AG10803 (cell line): ENCODE measurements at regions not wholly inside any gene's neighbourhood (a gene's known extent, or its start where the extent isn't known, plus 50 kb on each side); places are given as distances from the start of the nearest gene placed in this dataset.
"Not testable (repeated sequence)": the region's sequence is repeated elsewhere in the genome, so short reads cannot be mapped to it uniquely, and the experiment has no call there.

Experiments used
- DNase-seq: peaks from one replicate; pipeline ENCODE4 v3.0.0; 2010; ENCODE audit warnings: low read depth
- H3K4me3 ChIP-seq: 2 replicates; pipeline ENCODE4 v1.5.1; 2011; ENCODE audit warnings: mild to moderate bottlenecking, low read length, control low read depth
- TF ChIP-seq, protein P1 (sequence below): conservative IDR thresholded peaks from 2 replicates; pipeline ENCODE4 v1.5.1; 2011; ENCODE audit warnings: mild to moderate bottlenecking, low read length, control low read depth, inconsistent platforms

DNA sequence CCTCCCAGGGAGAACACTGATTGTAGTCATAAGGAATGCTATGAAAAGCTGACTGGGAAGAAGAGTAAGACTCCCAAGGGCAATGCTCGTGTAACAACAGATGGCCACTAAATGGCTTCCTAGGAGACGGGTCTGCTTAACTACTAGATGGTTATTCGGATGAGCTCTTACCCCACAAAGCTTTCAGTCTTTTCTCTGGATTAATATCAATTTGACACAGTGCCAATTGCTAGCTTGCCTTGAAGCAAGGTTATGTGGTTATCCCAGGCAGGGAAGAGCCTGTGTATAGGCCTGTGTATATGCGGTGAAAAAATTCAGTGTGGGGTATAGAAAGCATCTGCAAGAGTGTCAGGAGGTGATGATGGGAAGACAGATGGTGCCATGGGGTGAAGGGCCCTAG lies 86.4 kb upstream of the NOX3 start:
- TF ChIP-seq, protein P1, sequence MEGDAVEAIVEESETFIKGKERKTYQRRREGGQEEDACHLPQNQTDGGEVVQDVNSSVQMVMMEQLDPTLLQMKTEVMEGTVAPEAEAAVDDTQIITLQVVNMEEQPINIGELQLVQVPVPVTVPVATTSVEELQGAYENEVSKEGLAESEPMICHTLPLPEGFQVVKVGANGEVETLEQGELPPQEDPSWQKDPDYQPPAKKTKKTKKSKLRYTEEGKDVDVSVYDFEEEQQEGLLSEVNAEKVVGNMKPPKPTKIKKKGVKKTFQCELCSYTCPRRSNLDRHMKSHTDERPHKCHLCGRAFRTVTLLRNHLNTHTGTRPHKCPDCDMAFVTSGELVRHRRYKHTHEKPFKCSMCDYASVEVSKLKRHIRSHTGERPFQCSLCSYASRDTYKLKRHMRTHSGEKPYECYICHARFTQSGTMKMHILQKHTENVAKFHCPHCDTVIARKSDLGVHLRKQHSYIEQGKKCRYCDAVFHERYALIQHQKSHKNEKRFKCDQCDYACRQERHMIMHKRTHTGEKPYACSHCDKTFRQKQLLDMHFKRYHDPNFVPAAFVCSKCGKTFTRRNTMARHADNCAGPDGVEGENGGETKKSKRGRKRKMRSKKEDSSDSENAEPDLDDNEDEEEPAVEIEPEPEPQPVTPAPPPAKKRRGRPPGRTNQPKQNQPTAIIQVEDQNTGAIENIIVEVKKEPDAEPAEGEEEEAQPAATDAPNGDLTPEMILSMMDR, result no peak
- no peak overlapping the region for H3K4me3 ChIP-seq
- no peak for DNase-seq

DNA sequence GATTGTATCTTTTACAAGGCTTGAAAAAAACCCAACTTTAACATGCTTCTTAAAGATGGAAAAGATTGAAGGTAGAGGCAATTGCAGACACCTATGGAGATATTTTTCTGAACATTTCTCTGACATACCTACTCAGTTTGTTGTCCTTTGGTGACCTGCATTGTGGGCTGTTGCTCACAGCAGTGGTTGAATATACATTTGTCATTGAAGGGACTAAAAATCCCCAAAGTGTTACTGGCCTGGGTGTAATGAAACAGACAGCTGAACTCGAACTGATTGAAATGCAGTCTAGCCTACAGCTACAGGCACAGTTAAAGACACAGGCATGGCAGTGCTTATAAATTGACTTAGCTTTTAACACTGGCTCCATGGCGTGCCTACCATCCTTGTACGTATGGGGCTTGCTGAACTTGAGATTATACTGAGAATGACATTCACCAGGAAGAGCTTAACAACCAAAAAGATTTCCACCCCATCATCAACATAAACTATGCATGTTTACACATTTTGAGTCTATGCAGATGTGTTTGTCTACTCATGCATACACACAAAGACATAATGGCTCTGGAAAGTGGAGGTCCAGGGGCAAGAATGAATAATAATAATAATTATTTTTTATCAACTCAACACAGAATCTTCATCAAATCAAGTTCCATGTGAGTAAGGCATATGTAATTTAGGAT lies 83.2 kb upstream of the NOX3 start:
- DNase-seq, result no peak
- TF ChIP-seq, protein P1, result no peak
- no peak overlapping the region for H3K4me3 ChIP-seq

DNA sequence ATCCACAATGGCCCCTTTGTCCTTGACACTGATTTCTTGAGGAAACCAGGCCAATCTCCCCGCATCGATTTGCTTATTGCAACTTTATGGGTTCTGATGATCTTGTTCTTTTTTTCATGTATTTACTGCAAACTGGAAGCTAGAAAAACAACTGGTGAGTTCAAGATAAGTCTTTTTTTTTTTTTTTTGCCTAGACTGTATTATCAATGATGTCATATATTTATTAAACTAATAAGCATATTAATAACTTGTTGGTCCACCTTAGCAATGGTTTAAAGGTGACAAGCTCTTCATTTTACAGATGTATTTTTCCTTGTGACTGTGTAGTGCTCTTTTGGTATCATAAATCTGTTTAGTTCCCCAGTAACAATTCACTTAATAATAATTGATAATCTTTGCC lies 79.0 kb upstream of the NOX3 start:
- TF ChIP-seq, protein P1, result no peak
- no peak for DNase-seq
- no peak overlapping the region for H3K4me3 ChIP-seq

DNA sequence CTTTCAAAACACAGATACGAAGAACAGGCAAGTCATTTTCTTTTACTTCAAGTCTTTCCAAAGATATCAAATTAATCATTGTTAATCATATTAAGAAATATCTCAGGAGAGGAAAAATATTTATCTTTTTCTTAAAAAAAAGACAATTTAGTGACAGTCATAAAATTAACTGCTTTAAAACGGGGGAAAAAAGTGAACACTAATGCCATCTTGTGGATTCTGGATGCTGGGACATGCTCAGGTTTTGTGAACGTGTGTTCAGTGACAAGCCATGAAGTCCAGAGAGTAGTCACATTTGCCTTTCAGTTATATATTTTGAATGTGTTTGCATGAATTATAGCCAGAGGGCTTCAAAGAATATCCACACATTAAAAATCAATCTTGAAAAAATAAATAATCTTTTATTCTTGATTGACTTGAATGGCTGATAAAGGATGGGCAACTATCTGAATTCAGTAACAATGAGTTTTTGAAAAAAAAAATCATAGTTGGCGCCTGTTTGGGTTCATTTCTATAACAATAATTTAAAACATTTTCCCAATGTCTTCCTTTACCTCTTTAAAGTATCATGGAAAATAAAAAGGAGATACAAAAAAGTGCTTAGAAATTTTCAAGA lies 74.7 kb upstream of the NOX3 start:
- peak; percentile 50 for DNase-seq
- TF ChIP-seq, protein P1, result peak; percentile 90
- H3K4me3 ChIP-seq, result no peak overlapping the region

DNA sequence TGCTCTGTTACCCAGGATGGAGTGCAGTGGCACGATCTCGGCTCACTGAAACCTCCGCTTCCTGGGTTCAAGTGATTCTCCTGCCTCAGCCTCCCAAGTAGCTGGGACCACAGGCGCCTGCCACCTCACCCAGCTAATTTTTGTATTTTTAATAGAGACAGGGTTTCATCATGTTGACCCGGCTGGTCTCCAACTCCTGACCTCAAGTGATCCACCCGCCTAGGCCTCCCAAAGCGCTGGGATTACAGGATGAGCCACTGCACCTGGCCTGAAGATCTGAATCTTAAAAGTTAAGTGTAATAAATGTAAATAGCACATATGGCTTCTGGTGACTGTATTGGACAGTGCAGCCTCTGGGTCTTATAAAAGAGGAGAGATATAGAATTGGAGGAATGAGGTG lies 74.2 kb upstream of the NOX3 start:
- DNase-seq, H3K4me3 ChIP-seq: not testable (repeated sequence)

DNA sequence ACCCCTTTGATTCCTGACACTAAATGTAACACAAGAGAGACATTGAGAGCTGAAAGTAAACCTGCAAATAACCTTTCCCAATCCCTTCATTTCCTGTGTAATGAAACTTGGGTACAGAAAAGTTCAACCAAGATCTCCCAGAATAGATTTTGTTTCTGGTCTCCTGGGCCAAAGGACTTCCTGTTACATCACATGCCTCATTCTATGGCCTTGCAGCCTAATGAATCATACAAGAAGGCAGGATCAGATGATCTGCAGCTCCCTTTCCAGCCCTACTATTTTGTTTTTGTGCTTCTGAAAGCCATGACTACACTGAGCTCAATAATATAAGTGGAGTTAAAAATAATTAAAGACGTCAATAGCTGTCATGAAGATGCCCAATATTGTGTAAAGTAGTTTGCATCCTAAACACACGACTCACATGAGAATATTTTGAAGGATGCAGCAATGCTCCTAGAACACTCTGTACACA lies 73.4 kb upstream of the NOX3 start:
- TF ChIP-seq, protein P1, result no peak
- no peak overlapping the region for H3K4me3 ChIP-seq
- peak; percentile 90 for DNase-seq

DNA sequence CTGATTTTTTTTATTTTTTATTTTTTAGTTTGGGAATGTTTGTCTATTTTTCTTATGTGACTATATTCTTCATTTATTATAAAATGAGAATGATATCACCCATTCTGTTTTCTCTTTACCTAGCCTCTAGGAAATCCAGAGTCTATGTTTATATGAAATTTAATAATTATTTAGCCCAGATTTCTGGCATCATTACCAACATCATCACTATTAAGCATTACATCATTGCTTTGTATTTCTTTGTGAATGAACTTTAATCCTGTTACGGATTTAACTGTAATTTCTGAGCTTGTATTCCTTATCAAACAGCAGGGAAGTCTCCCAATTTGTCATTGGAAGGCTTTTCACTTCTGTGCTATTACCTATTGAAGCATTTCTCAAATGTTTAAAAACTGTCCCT lies 72.7 kb upstream of the NOX3 start:
- TF ChIP-seq, protein P1, result no peak
- no peak overlapping the region for H3K4me3 ChIP-seq
- no peak for DNase-seq
